GM18517 (cell line): ENCODE measurements at regions not wholly inside any gene's neighbourhood (a gene's known extent, or its start where the extent isn't known, plus 50 kb on each side); places are given as distances from the start of the nearest gene placed in this dataset.
"Not testable (repeated sequence)": the region's sequence is repeated elsewhere in the genome, so short reads cannot be mapped to it uniquely, and the experiment has no call there.

Experiments
- ATAC-seq: cut with Tn5 transposase; IDR thresholded peaks from one replicate; pipeline ENCODE4 v1.9.1; 2021; ENCODE audit warnings: mild to moderate bottlenecking, moderate library complexity; ENCODE audit not compliant: unreplicated experiment

GRCh38 chr11:95652002-95652472, 137.5 kb downstream of the FAM76B start:
- ATAC-seq, result no peak

GRCh38 chr11:95650276-95650675, 139.3 kb downstream of the FAM76B start:
- no peak for ATAC-seq

DNA sequence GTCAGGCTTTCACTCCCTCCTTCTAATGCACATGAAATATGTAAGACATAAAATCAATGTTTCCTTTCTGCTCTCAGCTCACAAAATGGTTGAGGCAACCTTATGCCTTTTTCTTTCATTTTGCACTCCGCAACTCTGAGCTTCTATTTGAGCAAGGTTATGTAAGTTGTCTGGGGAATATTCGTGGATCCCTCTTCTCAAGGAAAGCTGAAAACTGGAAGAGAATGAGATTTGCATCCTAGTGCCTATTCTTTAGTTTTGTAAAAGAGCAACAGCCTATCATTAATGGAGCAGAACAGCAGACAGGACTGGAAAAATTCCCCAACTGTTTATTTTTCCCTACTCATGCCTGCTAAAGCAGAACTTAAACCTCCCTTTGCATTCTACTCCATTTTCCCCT, 141.7 kb downstream of the FAM76B start:
- ATAC-seq, result no peak

GRCh38 chr11:95647355-95647754, 142.2 kb downstream of the FAM76B start:
- no peak for ATAC-seq

DNA sequence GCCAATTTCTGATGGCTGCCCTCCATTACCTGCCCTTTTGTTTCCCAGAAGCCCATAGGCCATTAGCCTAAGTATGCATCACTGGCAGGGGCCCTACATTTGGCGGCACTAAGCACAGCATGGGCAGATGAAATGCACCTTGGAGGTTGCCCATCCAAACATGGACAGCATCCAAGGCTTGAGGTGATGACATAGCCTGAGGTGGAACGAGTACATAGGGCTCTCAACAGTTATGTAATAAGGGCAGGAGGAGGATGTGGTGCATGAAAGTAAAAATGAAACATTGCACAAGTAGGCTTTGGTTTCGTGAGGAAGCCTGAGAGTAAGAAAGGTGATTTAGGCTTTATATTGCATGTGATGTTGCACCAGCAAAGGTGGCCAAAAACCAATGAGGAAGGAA, 148.1 kb downstream of the FAM76B start:
- ATAC-seq, result peak; percentile 100

GRCh38 chr11:95638501-95638900, 151.1 kb downstream of the FAM76B start:
- ATAC-seq, result no peak

GRCh38 chr11:95625164-95625900, 164.2 kb downstream of the FAM76B start:
- ATAC-seq, result no peak

GRCh38 chr11:95616256-95616804, 173.3 kb downstream of the FAM76B start:
- no peak for ATAC-seq

DNA sequence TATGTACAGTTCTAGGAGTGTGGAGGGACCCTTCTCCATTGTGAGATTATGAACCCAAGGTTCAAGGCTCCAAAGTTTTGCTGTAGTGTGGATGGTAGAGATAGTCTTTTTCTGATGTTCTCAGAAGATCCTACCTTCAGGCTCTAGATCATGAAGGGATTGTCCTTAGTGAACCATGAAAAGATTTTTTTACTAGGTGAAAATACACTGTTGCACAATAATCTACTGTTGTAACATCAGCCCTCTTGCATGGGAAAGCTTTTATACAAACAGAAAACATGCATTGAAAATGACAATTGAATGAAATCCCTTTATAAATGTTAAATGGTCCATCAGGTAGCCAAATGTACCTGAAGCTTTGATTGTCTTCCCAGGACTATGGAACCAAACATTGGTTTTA, 177.8 kb downstream of the FAM76B start:
- no peak for ATAC-seq

DNA sequence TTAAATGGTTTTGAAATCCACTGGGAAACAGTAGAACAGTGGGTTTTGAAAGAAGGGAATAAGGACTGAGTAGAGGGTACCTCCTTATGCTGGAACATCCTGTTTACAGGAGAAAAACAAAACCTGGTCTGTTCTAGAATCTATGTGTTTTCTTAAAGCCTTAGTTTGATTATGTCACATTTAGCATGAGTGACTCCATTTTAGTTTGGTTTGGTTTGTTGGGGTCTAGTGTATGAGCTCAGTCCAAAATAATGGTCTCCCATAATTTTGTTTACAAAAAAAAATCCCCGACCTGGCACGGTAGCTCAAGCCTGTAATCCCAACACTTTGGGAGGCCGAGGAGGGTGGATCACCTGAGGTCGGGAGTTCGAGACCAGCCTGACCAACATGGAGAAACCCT, 179.4 kb downstream of the FAM76B start:
- ATAC-seq, result not testable (repeated sequence)

- ATAC-seq, result no peak
Observed at GRCh38 chr11:95608093-95608492, 181.5 kb downstream of the FAM76B start.

DNA sequence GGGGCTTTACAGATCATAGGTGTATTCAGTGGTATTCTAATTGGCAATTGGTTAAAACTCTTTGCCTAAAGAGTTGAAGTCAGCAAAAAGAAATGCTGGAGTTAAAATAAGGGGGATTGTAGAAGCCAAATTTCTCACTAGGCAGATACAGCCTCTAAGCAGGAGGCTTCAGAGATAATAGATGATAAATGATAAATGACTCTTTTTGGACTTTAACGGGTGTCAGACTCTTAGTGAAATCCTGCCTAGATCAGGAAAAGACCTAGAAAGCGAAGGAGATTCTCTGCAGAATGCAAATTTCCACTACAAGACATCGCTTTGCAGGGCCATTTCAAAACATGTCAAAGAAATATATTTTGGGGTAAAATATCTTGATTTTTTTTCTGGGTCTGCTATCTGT, 182.8 kb downstream of the FAM76B start:
- no peak for ATAC-seq

- no peak for ATAC-seq
Observed at GRCh38 chr11:95605271-95605940, 184.2 kb downstream of the FAM76B start.

- ATAC-seq, result no peak
Observed at GRCh38 chr11:95599959-95600586, 189.5 kb downstream of the FAM76B start.

GRCh38 chr11:95595973-95596489, 193.6 kb downstream of the FAM76B start:
- no peak for ATAC-seq

- no peak for ATAC-seq
Observed at GRCh38 chr11:95595541-95595940, 194.0 kb downstream of the FAM76B start.

- no peak for ATAC-seq
Observed at GRCh38 chr11:95593111-95593510, 196.5 kb downstream of the FAM76B start.

GRCh38 chr11:95592471-95592870, 197.1 kb downstream of the FAM76B start:
- ATAC-seq, result no peak

GRCh38 chr11:95589893-95590612, 199.5 kb downstream of the FAM76B start:
- no peak for ATAC-seq

- ATAC-seq, result no peak
Observed at GRCh38 chr11:95588821-95589220, 200.8 kb downstream of the FAM76B start.

GRCh38 chr11:95586661-95587060, 202.9 kb downstream of the FAM76B start:
- ATAC-seq, result no peak
